ENCODE measurements at regions not wholly inside any gene's neighbourhood (a gene's known extent, or its start where the extent isn't known, plus 50 kb on each side); places are given as distances from the start of the nearest gene placed in this dataset.
A peak's percentile ranks its signal among the peaks of the same experiment; 100 is the strongest.

DNA sequence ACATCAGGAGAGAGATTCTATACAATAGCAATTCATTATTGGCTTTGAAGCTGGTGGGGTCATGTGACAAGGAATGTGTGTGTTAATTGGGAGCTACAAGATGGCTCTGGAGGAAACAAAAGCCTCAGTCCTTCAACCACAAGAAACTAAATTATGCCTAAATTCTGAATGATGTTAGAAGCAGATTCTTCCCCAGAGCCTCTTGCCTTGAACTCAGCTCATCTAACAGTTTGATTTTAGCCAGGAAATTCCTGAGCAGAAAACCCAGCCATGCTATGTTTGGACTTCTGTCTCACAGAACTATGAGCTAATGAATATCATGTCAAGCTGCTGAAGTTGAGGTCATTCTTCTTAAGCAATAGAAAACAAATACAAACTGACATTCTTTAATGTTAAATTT is 274.7 kb downstream of the SLC6A15 start (continued):
- TF ChIP-seq, protein P1, sequence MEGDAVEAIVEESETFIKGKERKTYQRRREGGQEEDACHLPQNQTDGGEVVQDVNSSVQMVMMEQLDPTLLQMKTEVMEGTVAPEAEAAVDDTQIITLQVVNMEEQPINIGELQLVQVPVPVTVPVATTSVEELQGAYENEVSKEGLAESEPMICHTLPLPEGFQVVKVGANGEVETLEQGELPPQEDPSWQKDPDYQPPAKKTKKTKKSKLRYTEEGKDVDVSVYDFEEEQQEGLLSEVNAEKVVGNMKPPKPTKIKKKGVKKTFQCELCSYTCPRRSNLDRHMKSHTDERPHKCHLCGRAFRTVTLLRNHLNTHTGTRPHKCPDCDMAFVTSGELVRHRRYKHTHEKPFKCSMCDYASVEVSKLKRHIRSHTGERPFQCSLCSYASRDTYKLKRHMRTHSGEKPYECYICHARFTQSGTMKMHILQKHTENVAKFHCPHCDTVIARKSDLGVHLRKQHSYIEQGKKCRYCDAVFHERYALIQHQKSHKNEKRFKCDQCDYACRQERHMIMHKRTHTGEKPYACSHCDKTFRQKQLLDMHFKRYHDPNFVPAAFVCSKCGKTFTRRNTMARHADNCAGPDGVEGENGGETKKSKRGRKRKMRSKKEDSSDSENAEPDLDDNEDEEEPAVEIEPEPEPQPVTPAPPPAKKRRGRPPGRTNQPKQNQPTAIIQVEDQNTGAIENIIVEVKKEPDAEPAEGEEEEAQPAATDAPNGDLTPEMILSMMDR (tag by site-specific recombination; IDR thresholded peaks at IDR 0.05) = no peak
- TF ChIP-seq PRDM4 (tag by site-specific recombination; IDR thresholded peaks at IDR 0.05) (no peak), ZEB2 (tag by site-specific recombination; IDR thresholded peaks at IDR 0.05) (no peak)

DNA sequence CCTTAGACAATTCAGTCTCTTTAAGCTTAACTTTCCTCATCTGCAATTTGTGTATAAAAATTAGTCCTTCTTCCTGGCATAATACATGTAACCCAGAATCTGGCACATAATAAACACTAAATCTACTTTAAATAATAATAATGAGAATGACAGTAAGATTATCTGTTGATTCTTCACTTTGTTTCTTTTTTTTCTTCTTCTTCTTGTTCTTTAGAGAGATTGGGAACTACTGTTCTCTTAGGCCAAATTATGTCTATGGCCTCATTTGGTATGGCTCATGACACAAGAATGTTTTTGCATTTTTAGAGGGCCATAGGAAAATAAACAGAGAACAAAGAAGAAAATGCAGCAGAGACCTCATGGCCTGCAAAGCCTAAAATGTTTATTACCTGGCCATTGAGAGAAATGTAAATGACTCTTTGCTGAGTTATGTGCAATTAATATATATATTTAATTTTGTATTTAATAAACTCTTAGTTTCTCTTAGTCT is 275.8 kb downstream of the SLC6A15 start:
- H3K9me3 ChIP-seq (ENCODE audit: control insufficient read depth, insufficient read depth, low read depth, low read length) = no peaks in the 10 kb centered on the region
- H3K4me1 ChIP-seq (ENCODE audit: control insufficient read depth, insufficient read depth, low read length) = no peaks in the 10 kb centered on the region
- TF ChIP-seq ZNF791 (tag by site-specific recombination; IDR thresholded peaks at IDR 0.05) (no peak), ZBTB11 (tag by site-specific recombination; conservative IDR thresholded peaks at IDR 0.05; ENCODE audit: low read depth) (no peak), ZNF184 (tag by site-specific recombination; IDR thresholded peaks at IDR 0.05) (no peak), ZNF423 (tag by site-specific recombination; IDR thresholded peaks at IDR 0.05) (no peak), ZNF19 (tag by site-specific recombination; IDR thresholded peaks at IDR 0.05; ENCODE audit: low read depth) (no peak), GLIS1 (tag by site-specific recombination; IDR thresholded peaks at IDR 0.05) (no peak), ZNF16 (tag by site-specific recombination; IDR thresholded peaks at IDR 0.05; ENCODE audit: low read depth) (no peak)
- CTCF ChIA-PET = no interaction called here
- H3K36me3 ChIP-seq (ENCODE audit: control insufficient read depth in 2 of 2, insufficient read depth in 1 of 2, low read length in 2 of 2) = no peaks in the 10 kb centered on the region
- no peak overlapping the region for H3K4me3 ChIP-seq (ENCODE audit: low read depth, low read length)
- POLR2A ChIA-PET = no interaction called here
- H3K27ac ChIP-seq (ENCODE audit: extremely low read depth, low read depth, low read length) = no peak overlapping the region

GRCh38 chr12:84634526-84634925 is 278.1 kb downstream of the SLC6A15 start:
- ChIA-PET CTCF (interaction anchor here (1.0 kb wide), 1 partner anchor 28 kb away, joined by 4 read pairs; no protein-coding TSS in a partner anchor), POLR2A (no interaction called here)
- H3K4me3 ChIP-seq (ENCODE audit: low read depth, low read length) = no peak overlapping the region
- TF ChIP-seq ZNF555 (tag by site-specific recombination; conservative IDR thresholded peaks at IDR 0.05) = no peak
- TF ChIP-seq ZNF76 (tag by site-specific recombination; IDR thresholded peaks at IDR 0.05; ENCODE audit: borderline replicate concordance, low read depth) = no peak
- H3K27ac ChIP-seq (ENCODE audit: extremely low read depth, low read depth, low read length) = no peak overlapping the region
- H3K36me3 ChIP-seq (ENCODE audit: control insufficient read depth in 2 of 2, insufficient read depth in 1 of 2, low read length in 2 of 2) = no peaks in the 10 kb centered on the region
- no peaks in the 10 kb centered on the region for H3K9me3 ChIP-seq (ENCODE audit: control insufficient read depth, insufficient read depth, low read depth, low read length)
- H3K4me1 ChIP-seq (ENCODE audit: control insufficient read depth, insufficient read depth, low read length) = no peaks in the 10 kb centered on the region

DNA sequence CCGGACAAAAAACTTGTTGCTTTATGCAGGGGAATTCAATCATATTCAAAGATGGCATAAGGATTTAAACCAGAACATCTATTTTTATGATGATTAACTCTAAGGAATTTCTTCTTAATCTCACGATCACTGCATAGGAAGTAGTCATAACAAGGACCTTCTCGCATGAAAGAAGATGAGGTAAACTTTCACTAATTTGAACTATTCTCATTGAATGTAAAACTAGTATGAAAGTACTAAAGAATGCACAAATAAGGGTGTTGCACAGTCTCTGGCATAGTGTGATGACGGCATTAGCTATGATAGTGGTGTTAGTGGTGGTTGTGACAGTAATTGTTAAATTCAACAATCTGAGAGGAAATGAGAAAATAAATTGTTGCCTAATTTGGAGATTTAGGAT is 280.0 kb downstream of the SLC6A15 start:
- no peaks in the 10 kb centered on the region for H3K36me3 ChIP-seq (ENCODE audit: control insufficient read depth in 2 of 2, insufficient read depth in 1 of 2, low read length in 2 of 2)
- H3K4me3 ChIP-seq (ENCODE audit: low read depth, low read length) = no peak overlapping the region
- no peaks in the 10 kb centered on the region for H3K9me3 ChIP-seq (ENCODE audit: control insufficient read depth, insufficient read depth, low read depth, low read length)
- POLR2A ChIA-PET = no interaction called here
- no peak overlapping the region for H3K27ac ChIP-seq (ENCODE audit: extremely low read depth, low read depth, low read length)
- TF ChIP-seq GLI4 (tag by site-specific recombination; IDR thresholded peaks at IDR 0.05) = no peak
- 0 out of 2 replicates have a peak, but pooled peaks have one; percentile 19 for TF ChIP-seq SCRT2 (tag by site-specific recombination; IDR thresholded peaks at IDR 0.05)
- no peaks in the 10 kb centered on the region for H3K4me1 ChIP-seq (ENCODE audit: control insufficient read depth, insufficient read depth, low read length)
- CTCF ChIA-PET = no interaction called here
